SK-N-SH treated with all-trans-retinoic acid at 6 μM for 48 hours (cell line): ENCODE measurements at regions not wholly inside any gene's neighbourhood (a gene's known extent, or its start where the extent isn't known, plus 50 kb on each side); places are given as distances from the start of the nearest gene placed in this dataset.
"Not testable (repeated sequence)": the region's sequence is repeated elsewhere in the genome, so short reads cannot be mapped to it uniquely, and the experiment has no call there.

Experiments
- ATAC-seq: fragments of 200-7000 bp; cut with Tn5 transposase; 3 replicates; pipeline ENCODE4 v1.9.1; 2020; ENCODE audit warnings: mild to moderate bottlenecking, moderate library complexity
- CSDC2 ChIP-seq: fragments of 250-450 bp; sonication (Bioruptor Pico); IDR thresholded peaks from 2 replicates; pipeline ENCODE4 v1.5.0; 2020; ENCODE audit warnings: mild to moderate bottlenecking, moderate library complexity
- ESRRG ChIP-seq: fragments of 250-450 bp; sonication (Bioruptor Pico); IDR thresholded peaks from 2 replicates; pipeline ENCODE4 v1.6.1; 2021; ENCODE audit warnings: mild to moderate bottlenecking
- GLIS3 ChIP-seq: fragments of 250-450 bp; sonication (Bioruptor Pico); IDR thresholded peaks from 2 replicates; pipeline ENCODE4 v1.5.0; 2020; ENCODE audit warnings: mild to moderate bottlenecking, moderate library complexity
- OSR1 ChIP-seq: fragments of 250-450 bp; sonication (Bioruptor Pico); IDR thresholded peaks from 2 replicates; pipeline ENCODE4 v1.8.0; 2022; ENCODE audit warnings: moderate library complexity, mild to moderate bottlenecking, inconsistent platforms
- PPARA ChIP-seq: fragments of 250-450 bp; sonication (Bioruptor Pico); IDR thresholded peaks from 2 replicates; pipeline ENCODE4 v1.5.0; 2020; ENCODE audit warnings: mild to moderate bottlenecking, borderline replicate concordance
- RARB ChIP-seq: fragments of 250-450 bp; sonication (Bioruptor Pico); IDR thresholded peaks from 2 replicates; pipeline ENCODE4 v1.8.0; 2021; ENCODE audit warnings: mild to moderate bottlenecking, moderate library complexity
- SNAI2 ChIP-seq: fragments of 250-450 bp; sonication (Bioruptor Pico); IDR thresholded peaks from 2 replicates; pipeline ENCODE4 v1.5.0; 2020; ENCODE audit warnings: mild to moderate bottlenecking, moderate library complexity
- TCF4 ChIP-seq: fragments of 250-450 bp; sonication (Bioruptor Pico); IDR thresholded peaks from 2 replicates; pipeline ENCODE4 v1.8.0; 2021; ENCODE audit warnings: mild to moderate bottlenecking, moderate library complexity, borderline replicate concordance
- ZC3H10 ChIP-seq: fragments of 250-450 bp; sonication (Bioruptor Pico); IDR thresholded peaks from 2 replicates; pipeline ENCODE4 v1.5.1; 2021; ENCODE audit warnings: mild to moderate bottlenecking, moderate library complexity
- ZFP3 ChIP-seq: fragments of 250-450 bp; sonication (Bioruptor Pico); IDR thresholded peaks from 2 replicates; pipeline ENCODE4 v1.5.0; 2020; ENCODE audit warnings: mild to moderate bottlenecking, moderate library complexity
- ZFP30 ChIP-seq: fragments of 450-650 bp; formaldehyde crosslinking; IDR thresholded peaks from 2 replicates; pipeline ENCODE4 v1.5.0; 2022; ENCODE audit warnings: mild to moderate bottlenecking, moderate library complexity
- ZNF565 ChIP-seq: fragments of 450-650 bp; formaldehyde crosslinking; conservative IDR thresholded peaks from 2 replicates; pipeline ENCODE4 v1.5.0; 2020; ENCODE audit warnings: low read depth, mild to moderate bottlenecking, moderate library complexity
- ZNF70 ChIP-seq: fragments of 450-650 bp; formaldehyde crosslinking; IDR thresholded peaks from 2 replicates; pipeline ENCODE4 v1.5.0; 2020; ENCODE audit warnings: mild to moderate bottlenecking, moderate library complexity
- ZNF8 ChIP-seq: fragments of 450-650 bp; formaldehyde crosslinking; IDR thresholded peaks from 2 replicates; pipeline ENCODE4 v1.5.0; 2020; ENCODE audit warnings: mild to moderate bottlenecking, moderate library complexity
- TF ChIP-seq, protein P1 (sequence below): fragments of 250-450 bp; sonication (Bioruptor Pico); IDR thresholded peaks from 2 replicates; pipeline ENCODE4 v1.5.0; 2020; ENCODE audit warnings: mild to moderate bottlenecking, moderate library complexity
- TF ChIP-seq, protein P2 (sequence below): fragments of 250-450 bp; sonication (Bioruptor Pico); IDR thresholded peaks from 2 replicates; pipeline ENCODE4 v1.8.0; 2020; ENCODE audit warnings: mild to moderate bottlenecking, moderate library complexity, borderline replicate concordance
- TF ChIP-seq, protein P3 (sequence below): fragments of 250-450 bp; sonication (Bioruptor Pico); IDR thresholded peaks from 2 replicates; pipeline ENCODE4 v1.5.1; 2020; ENCODE audit warnings: low read depth, mild to moderate bottlenecking, moderate library complexity
- TF ChIP-seq, protein P4 (sequence below): fragments of 250-450 bp; sonication (Bioruptor Pico); IDR thresholded peaks from 2 replicates; pipeline ENCODE4 v1.5.1; 2021; ENCODE audit warnings: mild to moderate bottlenecking, moderate library complexity

DNA sequence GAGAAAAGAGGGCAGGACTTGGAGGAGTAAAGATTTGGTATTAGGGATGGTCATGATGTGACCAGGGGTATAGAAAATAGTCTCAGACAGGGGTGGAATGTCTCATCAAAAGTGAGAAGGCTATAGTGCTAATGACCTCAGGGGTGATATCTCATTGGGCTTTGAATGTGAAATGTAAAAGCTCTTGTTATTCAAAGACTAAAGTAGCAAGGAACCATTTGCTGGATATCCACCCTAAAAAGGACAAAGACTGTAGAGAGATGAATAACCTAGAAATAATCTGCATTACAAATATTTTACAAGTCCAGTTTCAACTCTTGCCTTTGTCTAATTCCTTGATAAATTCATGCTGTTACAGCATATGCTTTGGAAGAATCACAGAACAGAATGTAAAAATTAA, 224.4 kb downstream of the ICOS start (continued):
- TF ChIP-seq PPARA (CRISPR knock-in tag) (no peak), SNAI2 (CRISPR knock-in tag) (no peak), ZFP30 (CRISPR knock-in tag) (no peak), TCF4 (no peak), ZNF70 (CRISPR knock-in tag) (no peak)

DNA sequence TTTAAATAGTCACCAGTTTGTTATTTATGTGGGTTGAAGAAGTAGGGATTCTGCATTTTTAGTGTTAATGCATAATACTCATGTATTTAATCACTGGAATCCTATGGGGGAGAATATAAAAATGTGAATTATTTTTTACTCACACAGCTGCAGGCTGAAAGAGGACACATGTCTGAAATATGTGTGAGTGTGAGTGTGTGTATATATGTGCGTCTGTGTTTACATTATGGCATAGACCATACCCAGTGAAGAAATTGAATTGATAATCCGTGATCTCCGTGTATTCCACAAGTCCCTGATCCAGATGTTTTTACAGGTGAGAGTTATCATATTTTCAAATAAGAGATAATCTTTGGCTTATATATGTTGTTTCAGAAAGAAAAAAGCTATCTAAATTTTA, 225.3 kb downstream of the ICOS start:
- TF ChIP-seq ZFP30 (CRISPR knock-in tag) (no peak), TCF4 (no peak), RARB (CRISPR knock-in tag) (no peak), ZFP3 (CRISPR knock-in tag) (no peak), OSR1 (CRISPR knock-in tag) (no peak), ESRRG (CRISPR knock-in tag) (no peak), CSDC2 (CRISPR knock-in tag) (no peak), ZNF8 (no peak), ZC3H10 (CRISPR knock-in tag) (no peak)
- TF ChIP-seq, protein P1, sequence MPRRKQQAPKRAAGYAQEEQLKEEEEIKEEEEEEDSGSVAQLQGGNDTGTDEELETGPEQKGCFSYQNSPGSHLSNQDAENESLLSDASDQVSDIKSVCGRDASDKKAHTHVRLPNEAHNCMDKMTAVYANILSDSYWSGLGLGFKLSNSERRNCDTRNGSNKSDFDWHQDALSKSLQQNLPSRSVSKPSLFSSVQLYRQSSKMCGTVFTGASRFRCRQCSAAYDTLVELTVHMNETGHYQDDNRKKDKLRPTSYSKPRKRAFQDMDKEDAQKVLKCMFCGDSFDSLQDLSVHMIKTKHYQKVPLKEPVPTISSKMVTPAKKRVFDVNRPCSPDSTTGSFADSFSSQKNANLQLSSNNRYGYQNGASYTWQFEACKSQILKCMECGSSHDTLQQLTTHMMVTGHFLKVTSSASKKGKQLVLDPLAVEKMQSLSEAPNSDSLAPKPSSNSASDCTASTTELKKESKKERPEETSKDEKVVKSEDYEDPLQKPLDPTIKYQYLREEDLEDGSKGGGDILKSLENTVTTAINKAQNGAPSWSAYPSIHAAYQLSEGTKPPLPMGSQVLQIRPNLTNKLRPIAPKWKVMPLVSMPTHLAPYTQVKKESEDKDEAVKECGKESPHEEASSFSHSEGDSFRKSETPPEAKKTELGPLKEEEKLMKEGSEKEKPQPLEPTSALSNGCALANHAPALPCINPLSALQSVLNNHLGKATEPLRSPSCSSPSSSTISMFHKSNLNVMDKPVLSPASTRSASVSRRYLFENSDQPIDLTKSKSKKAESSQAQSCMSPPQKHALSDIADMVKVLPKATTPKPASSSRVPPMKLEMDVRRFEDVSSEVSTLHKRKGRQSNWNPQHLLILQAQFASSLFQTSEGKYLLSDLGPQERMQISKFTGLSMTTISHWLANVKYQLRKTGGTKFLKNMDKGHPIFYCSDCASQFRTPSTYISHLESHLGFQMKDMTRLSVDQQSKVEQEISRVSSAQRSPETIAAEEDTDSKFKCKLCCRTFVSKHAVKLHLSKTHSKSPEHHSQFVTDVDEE: no peak
- TF ChIP-seq, protein P2, sequence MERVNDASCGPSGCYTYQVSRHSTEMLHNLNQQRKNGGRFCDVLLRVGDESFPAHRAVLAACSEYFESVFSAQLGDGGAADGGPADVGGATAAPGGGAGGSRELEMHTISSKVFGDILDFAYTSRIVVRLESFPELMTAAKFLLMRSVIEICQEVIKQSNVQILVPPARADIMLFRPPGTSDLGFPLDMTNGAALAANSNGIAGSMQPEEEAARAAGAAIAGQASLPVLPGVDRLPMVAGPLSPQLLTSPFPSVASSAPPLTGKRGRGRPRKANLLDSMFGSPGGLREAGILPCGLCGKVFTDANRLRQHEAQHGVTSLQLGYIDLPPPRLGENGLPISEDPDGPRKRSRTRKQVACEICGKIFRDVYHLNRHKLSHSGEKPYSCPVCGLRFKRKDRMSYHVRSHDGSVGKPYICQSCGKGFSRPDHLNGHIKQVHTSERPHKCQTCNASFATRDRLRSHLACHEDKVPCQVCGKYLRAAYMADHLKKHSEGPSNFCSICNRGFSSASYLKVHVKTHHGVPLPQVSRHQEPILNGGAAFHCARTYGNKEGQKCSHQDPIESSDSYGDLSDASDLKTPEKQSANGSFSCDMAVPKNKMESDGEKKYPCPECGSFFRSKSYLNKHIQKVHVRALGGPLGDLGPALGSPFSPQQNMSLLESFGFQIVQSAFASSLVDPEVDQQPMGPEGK (CRISPR knock-in tag): no peak
- TF ChIP-seq, protein P3, sequence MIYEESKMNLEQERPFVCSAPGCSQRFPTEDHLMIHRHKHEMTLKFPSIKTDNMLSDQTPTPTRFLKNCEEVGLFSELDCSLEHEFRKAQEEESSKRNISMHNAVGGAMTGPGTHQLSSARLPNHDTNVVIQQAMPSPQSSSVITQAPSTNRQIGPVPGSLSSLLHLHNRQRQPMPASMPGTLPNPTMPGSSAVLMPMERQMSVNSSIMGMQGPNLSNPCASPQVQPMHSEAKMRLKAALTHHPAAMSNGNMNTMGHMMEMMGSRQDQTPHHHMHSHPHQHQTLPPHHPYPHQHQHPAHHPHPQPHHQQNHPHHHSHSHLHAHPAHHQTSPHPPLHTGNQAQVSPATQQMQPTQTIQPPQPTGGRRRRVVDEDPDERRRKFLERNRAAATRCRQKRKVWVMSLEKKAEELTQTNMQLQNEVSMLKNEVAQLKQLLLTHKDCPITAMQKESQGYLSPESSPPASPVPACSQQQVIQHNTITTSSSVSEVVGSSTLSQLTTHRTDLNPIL: no peak
- TF ChIP-seq, protein P4, sequence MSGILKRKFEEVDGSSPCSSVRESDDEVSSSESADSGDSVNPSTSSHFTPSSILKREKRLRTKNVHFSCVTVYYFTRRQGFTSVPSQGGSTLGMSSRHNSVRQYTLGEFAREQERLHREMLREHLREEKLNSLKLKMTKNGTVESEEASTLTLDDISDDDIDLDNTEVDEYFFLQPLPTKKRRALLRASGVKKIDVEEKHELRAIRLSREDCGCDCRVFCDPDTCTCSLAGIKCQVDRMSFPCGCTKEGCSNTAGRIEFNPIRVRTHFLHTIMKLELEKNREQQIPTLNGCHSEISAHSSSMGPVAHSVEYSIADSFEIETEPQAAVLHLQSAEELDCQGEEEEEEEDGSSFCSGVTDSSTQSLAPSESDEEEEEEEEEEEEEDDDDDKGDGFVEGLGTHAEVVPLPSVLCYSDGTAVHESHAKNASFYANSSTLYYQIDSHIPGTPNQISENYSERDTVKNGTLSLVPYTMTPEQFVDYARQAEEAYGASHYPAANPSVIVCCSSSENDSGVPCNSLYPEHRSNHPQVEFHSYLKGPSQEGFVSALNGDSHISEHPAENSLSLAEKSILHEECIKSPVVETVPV (CRISPR knock-in tag): no peak
- no peak for ATAC-seq

DNA sequence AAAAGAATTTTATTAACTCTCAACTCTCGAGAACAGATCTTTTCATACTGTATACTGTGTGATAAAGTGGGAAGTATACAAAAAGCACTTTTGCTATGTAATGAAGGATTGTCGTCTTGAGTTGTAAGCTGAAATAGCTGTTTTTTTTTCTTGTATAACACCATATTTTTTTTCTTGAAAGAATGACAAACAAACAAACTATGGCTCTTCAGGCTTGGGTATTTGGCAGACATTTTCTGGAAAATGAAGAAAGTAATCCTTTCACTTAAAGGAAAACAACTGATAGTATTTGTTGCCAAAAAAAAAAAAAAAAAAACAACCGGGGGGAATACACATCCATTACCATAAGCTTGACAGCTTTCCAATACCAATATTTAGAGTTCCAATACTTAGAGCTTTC, 230.4 kb downstream of the ICOS start:
- TF ChIP-seq, protein P2 (CRISPR knock-in tag): no peak
- TF ChIP-seq ZNF565 (CRISPR knock-in tag) (no peak), ESRRG (CRISPR knock-in tag) (no peak), PPARA (CRISPR knock-in tag) (no peak), GLIS3 (no peak), ZFP3 (CRISPR knock-in tag) (no peak)
- TF ChIP-seq, protein P1: no peak
- TF ChIP-seq, protein P3: no peak
- TF ChIP-seq, all 23 proteins: peak for 0
- no peak for ATAC-seq

DNA sequence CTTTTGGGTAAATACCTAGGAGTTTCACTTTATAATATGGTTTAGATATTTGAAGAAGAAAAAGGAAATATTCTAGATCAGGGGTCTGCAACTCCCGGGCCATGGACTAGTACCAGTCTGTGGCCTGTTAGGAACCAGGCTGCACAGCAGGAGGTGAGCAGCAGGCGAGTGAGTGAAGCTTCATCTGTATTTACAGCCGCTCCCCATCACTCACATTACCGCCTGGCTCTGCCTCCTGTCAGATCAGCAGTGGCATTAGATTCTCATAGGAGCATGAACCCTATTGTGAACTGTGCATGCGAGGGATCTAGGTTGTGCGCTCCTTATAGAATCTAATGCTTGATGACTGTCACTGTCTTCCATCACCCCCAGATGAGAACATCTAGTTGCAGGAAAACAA, 231.1 kb downstream of the ICOS start:
- ATAC-seq: not testable (repeated sequence)
